OCI-LY3 (cell line): ENCODE measurements at regions not wholly inside any gene's neighbourhood (a gene's known extent, or its start where the extent isn't known, plus 50 kb on each side); places are given as distances from the start of the nearest gene placed in this dataset.
A peak's percentile ranks its signal among the peaks of the same experiment; 100 is the strongest.

Experiments
- H2AFZ ChIP-seq: fragments of 200-600, 300-600 bp; shearing (Covaris generic); 2 replicates; pipeline ENCODE4 v1.6.0; 2014; ENCODE audit warnings: antibody characterized with exemption, low read depth, low read length
- H3K27ac ChIP-seq: fragments of 200-600, 300-600 bp; sonication (generic); 2 replicates; pipeline ENCODE4 v1.5.1; 2014; ENCODE audit warnings: mild to moderate bottlenecking, low read length, moderate library complexity, mixed read lengths
- H3K27me3 ChIP-seq: fragments of 200-600, 300-600 bp; sonication (generic); 2 replicates; pipeline ENCODE4 v1.6.1; 2014; ENCODE audit warnings: low read depth, low read length, mixed read lengths
- H3K36me3 ChIP-seq: fragments of 200-600, 300-600 bp; sonication (generic); replicated peaks from 2 replicates; pipeline ENCODE3; 2014; ENCODE audit warnings: low read depth, low read length, mixed read lengths
- H3K4me1 ChIP-seq: fragments of 300-600, 200-600 bp; sonication (generic); 2 replicates; pipeline ENCODE4 v1.6.1; 2014; ENCODE audit warnings: low read length, mixed read lengths
- H3K4me2 ChIP-seq: fragments of 200-600, 300-600 bp; sonication (generic); 2 replicates; pipeline ENCODE4 v1.6.1; 2014; ENCODE audit warnings: low read length, mixed read lengths
- H3K4me3 ChIP-seq: fragments of 300-600, 200-600 bp; sonication (generic); 2 replicates; pipeline ENCODE4 v1.5.1; 2014; ENCODE audit warnings: antibody characterized with exemption, mild to moderate bottlenecking, low read length, moderate library complexity
- H3K79me2 ChIP-seq: fragments of 300-600, 200-600 bp; shearing (Covaris generic); 2 replicates; pipeline ENCODE4 v1.6.1; 2014; ENCODE audit warnings: mild to moderate bottlenecking, low read length, mixed read lengths
- H3K9ac ChIP-seq: fragments of 300-600, 200-600 bp; shearing (Covaris generic); 2 replicates; pipeline ENCODE4 v1.6.0; 2014; ENCODE audit warnings: mild to moderate bottlenecking, low read length, moderate library complexity
- H3K9me3 ChIP-seq: fragments of 200-600, 300-600 bp; shearing (Covaris generic); 2 replicates; pipeline ENCODE4 v1.6.1; 2014; ENCODE audit warnings: low read length, mixed read lengths; ENCODE audit not compliant: insufficient read depth
- H4K20me1 ChIP-seq: fragments of 200-600, 300-600 bp; sonication (generic); 2 replicates; pipeline ENCODE4 v1.6.1; 2016; ENCODE audit warnings: low read length, mixed read lengths; ENCODE audit not compliant: insufficient read depth
- CTCF ChIP-seq: fragments of 200-600, 300-600 bp; sonication (generic); IDR thresholded peaks from 2 replicates; pipeline ENCODE4 v1.5.1; 2014; ENCODE audit warnings: antibody characterized with exemption, low read length, low read depth
- EZH2phosphoT487 ChIP-seq: fragments of 200-600 bp; shearing (Covaris generic); IDR thresholded peaks from 2 replicates; pipeline ENCODE4 v1.6.1; 2018; ENCODE audit warnings: antibody characterized with exemption, mixed run types, low read depth

GRCh38 chr3:152522036-152522435 is 253.3 kb downstream of the MBNL1 start:
- no peak overlapping the region for H3K4me3 ChIP-seq
- no peaks in the 10 kb centered on the region for H3K36me3 ChIP-seq
- H3K27me3 ChIP-seq, result no peaks in the 10 kb centered on the region
- H2AFZ ChIP-seq, result no peak overlapping the region
- no peaks in the 10 kb centered on the region for H4K20me1 ChIP-seq
- H3K79me2 ChIP-seq, result no peaks in the 10 kb centered on the region
- no peak overlapping the region for H3K4me2 ChIP-seq
- no peak overlapping the region for H3K27ac ChIP-seq
- H3K4me1 ChIP-seq, result peaks cover 39% of the 10 kb centered on the region
- H3K9ac ChIP-seq, result no peak overlapping the region
- no peaks in the 10 kb centered on the region for H3K9me3 ChIP-seq
- TF ChIP-seq EZH2phosphoT487, result no peak
- TF ChIP-seq CTCF, result no peak

- Histone ChIP-seq H3K4me1 (peaks cover 14% of the 10 kb centered on the region), H4K20me1 (no peaks in the 10 kb centered on the region), H2AFZ (no peak overlapping the region), H3K36me3 (no peaks in the 10 kb centered on the region), H3K9me3 (no peaks in the 10 kb centered on the region), H3K79me2 (no peaks in the 10 kb centered on the region), H3K27me3 (no peaks in the 10 kb centered on the region), H3K9ac (no peak overlapping the region), H3K4me2 (no peak overlapping the region), H3K4me3 (no peak overlapping the region), H3K27ac (no peak overlapping the region)
- TF ChIP-seq CTCF, result peak; percentile 89
- no peak for TF ChIP-seq EZH2phosphoT487
Measured at GRCh38 chr3:152524198-152525140, 255.7 kb downstream of the MBNL1 start.

DNA sequence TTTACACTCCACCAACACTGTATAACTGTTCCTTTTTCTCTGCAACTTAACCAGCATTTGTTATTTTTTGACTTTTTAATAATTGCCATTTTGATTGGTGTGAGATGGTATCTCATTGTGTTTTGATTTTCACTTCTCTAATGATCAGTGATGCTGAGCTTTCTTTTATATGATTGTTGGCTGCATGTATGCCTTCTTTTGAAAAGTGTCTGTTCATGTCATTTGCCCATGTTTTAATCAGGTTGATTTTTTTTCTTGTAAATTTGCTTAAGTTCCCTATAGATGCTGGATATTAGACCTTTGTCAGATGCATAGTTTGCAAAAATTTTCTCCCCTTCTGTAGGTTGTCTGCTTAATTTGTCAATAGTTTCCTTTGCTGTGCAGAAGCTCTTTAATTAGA is 263.0 kb downstream of the MBNL1 start:
- no peak overlapping the region for H3K27ac ChIP-seq

More for the DNA sequence above, 263.0 kb downstream of the MBNL1 start:
- no peaks in the 10 kb centered on the region for H3K79me2 ChIP-seq
- H2AFZ ChIP-seq, result no peak overlapping the region
- no peaks in the 10 kb centered on the region for H4K20me1 ChIP-seq
- no peaks in the 10 kb centered on the region for H3K36me3 ChIP-seq
- no peaks in the 10 kb centered on the region for H3K4me1 ChIP-seq
- no peak overlapping the region for H3K4me2 ChIP-seq
- no peaks in the 10 kb centered on the region for H3K27me3 ChIP-seq
- TF ChIP-seq CTCF (no peak), EZH2phosphoT487 (no peak)
- H3K9ac ChIP-seq, result no peak overlapping the region
- H3K4me3 ChIP-seq, result no peak overlapping the region
- H3K9me3 ChIP-seq, result peaks cover 4% of the 10 kb centered on the region; the same call in 1 of the 2 replicates
